Stimulated activated CD4-positive, alpha-beta T cell treated with anti-CD3 and anti-CD28 coated beads, Interleukin-12 subunit alpha, Interleukin-12 subunit beta, amount 100 ng/mL, for 24 hours (primary cell): ENCODE measurements at regions not wholly inside any gene's neighbourhood (a gene's known extent, or its start where the extent isn't known, plus 50 kb on each side); places are given as distances from the start of the nearest gene placed in this dataset.
"Not testable (repeated sequence)": the region's sequence is repeated elsewhere in the genome, so short reads cannot be mapped to it uniquely, and the experiment has no call there.

Experiments
- DNase-seq, 2 experiments: peaks; one replicate each; pipeline ENCODE4 v3.0.0-alpha.2; 2020; ENCODE audit warnings: low read depth in 2 of 2

DNA sequence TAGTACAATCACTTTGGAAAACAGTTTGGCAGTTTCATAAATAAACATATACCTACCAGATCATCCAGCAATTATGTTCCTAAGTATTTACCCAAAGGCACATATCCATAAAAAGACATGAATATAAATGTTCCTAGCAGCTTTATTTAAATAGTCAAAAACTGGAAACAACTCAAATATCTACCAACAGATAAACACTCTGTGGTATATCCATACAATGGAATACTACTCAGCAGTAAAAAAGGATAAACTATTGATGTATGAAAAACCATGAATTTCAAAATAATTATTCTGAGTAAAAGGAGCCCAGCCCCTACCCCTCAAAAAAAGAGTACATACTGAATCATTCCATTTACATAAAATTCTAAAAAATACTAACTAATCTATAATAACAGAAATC, 232.7 kb upstream of the SLC30A5 start:
- no peak for DNase-seq

DNA sequence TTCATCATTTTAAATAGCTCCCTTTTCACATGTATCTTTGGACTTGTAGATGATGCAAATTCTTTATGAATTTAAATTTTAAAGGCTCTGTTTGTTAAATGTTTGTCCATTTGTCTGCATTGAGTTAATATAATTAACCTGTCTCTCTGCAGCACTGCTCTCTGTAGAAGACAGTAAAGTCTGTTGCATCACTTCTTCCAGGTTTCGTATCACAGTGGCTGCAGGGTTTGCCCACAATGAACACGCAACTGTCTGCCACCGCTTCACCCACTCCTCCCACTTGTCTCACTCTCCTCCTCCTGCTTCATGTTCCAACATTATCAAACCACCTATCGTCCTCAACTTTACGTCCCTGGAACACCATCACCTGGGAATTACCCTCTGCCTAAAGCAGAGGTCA, 231.3 kb upstream of the SLC30A5 start:
- DNase-seq, result no peak

DNA sequence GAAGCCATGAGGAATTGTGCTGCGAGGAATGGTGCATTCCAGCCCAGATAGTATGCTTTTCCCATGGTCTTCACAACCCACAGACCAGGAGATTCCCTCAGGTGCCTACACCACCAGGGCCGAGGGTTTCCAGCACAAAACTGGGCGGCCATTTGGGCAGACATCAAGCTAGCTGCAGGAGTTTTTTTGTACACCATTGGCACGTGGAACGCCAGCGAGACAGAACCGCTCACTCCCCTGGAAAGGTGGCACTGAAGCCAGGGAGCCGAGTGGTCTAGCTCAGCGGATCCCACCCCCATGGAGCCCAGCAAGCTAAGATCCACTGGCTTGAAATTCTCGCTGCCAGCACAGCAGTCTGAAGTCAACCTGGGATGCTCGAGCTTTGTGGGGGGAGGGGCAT, 228.6 kb upstream of the SLC30A5 start:
- not testable (repeated sequence) for DNase-seq

DNA sequence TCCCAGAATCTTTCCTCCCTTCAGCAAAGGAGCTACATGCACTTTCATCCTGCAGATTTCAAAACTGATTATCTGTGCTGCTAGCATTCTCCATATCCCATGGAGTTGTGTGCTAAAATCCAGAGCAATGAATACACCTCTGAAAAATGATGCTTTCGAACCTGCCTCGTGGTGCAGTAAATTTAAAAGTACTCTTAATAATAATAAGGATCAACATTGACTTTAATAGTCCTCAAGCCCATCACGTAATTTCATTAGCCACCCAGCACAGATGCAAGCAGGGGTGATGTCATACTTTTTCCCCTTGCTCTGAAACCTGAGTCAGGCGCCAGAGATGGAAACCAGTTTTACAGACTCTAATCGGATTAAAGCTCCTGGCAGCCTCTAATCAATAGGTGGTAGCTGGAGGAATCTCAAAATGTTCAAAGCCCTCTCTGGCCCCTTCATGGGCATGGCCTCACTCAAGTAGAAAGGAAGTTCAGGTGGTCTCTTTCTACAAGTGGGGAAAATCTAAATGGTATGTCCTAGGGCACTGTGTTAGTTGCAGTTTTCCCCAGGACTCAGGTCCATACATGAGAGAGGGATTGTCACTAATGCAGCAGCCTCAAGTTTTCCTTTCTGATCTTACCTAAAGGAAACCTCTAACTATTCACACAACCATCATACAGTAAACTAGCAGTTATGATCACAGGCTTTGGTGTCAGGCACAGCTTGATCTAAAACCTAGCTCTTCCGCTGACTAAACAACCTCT, 221.6 kb upstream of the SLC30A5 start:
- DNase-seq, result no peak

DNA sequence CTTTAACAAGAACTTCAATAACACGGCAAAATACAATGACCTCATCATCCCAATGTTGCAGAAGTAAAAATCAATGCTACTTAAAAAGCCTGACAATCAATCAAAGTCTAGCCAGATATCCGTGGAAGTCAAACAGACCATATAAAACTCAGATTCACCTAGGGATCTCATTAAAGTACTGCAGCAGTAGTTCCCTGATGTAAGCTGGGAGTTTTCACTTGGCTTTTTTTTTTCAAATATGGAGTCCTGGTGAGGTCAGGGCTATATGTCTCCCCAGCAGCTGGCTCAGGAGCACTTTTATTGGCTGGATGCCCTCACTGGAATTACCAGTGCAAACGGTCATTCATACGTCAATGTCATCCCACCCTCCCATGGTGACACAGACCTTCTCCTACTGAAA, 220.6 kb upstream of the SLC30A5 start:
- DNase-seq, result no peak

DNA sequence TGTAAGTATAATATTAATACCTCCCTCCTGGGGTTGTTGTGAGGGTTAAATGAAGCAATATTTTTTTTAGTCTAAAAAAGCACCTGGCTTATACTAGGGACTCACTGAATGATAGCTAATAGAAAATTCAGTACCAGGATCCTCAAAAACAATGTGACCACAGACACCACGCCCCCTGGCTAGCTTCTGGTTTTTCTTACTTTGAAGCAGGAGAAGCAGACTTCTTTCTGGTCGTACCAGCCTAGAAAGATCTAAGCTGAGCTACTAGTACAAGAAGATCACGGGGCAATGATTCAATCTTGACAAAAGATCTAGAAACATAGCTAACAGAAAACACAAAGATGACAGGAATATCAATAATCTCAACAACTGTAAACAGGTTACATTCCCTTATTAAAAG, 218.5 kb upstream of the SLC30A5 start:
- DNase-seq, result no peak

DNA sequence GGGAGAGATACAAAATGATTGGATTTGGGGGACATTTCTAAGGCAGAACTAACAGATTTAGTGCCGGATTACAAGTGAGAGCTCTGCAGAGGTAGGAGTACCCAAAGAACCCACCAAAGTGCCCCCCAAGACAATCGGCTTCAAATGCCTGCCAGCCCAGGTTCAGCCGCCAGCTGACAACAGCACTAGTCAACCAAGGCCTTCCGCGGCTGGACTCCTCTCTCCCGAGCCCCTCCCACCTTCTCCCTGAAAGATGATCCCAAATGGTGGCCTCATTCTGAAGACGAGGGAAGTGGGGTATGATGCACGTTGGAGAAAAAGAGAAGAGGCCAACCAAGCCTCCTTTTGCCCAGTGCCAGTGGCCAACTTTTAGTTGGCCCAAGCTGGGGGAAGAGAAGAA, 210.4 kb upstream of the SLC30A5 start:
- DNase-seq, result no peak

DNA sequence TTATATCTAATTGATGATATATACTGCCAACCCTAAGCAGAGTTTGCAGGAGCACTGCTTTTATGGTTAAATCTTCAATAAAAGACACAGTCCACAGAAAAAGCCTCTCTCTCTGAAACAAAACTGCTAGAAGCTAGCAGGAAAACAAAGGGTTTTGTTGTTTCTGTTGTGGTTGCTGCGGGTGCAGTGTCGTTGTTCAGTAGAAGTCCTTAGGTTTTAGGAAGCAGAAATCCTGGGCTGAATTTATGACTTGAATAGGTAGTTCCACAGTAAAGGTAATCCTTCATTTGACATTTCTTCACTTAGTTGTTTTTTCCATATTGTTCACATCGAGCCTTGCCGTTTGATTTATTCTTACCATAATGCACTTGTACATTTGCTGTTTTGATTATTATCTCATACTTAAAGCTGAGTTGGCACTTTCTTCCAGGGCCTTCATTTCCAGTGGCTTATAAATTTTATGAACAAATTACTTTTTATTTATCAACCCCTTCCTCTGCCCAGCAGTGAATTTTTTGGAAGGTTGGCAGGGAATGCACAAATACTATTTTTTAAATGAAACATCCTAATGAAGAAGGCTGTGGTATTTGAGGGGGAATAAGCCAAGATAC, 209.6 kb upstream of the SLC30A5 start:
- no peak for DNase-seq

DNA sequence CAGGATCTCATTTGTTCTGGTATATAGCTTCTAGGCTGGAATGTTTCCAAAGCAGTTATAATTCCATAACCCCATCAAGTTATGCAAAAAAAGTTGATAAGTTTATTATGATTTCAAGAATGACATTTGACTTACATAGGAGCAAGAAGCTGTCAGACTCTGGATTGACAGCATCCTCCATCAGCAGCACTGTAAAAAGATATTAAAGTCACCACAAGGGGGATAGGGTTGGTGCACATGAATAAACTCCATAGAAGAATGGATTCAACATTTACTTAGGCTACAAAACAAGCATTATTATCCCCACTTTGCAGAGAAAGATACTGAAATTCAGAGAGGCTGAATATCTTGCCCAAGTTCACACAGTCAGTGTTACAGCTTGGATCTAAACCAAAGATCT, 208.9 kb upstream of the SLC30A5 start:
- no peak for DNase-seq

DNA sequence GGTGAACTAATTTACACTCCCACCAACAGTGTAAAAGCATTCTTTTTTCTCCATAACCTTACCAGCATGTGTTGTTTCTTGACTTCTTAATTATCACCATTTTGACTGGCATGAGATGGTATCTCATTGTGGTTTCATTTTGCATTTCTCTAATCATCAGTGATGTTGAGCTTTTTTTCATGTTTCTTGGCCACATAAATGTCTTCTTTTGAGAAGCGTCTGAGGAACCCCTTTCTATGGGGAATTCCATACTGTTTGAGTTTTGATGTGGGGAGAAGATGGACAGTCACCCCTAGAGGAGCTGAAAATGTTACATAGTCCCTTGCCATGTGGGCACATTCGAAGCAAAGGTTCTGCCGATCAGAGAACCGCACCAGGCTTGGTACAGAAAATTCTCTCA, 207.0 kb upstream of the SLC30A5 start:
- no peak for DNase-seq

DNA sequence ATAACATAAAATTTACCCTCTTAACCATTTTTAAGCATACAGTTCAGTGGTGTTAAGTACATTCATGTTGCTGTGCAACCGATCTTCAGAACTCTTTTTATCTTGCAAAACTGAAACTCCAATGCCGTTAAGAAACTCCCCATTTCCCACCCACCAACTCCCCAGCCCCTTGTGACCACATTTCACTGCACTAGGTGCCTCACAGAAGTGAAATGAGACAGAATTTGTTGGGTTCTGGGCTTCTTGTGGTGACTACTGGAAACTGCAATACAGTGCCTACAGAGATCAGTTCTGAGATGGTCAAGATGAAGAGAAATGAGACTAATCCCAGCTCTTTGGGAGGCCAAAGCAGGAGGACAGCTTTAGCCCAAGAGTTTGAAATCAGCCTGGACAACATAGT, 202.1 kb upstream of the SLC30A5 start:
- DNase-seq, result peak in 1 of 2 experiments; percentile 4

DNA sequence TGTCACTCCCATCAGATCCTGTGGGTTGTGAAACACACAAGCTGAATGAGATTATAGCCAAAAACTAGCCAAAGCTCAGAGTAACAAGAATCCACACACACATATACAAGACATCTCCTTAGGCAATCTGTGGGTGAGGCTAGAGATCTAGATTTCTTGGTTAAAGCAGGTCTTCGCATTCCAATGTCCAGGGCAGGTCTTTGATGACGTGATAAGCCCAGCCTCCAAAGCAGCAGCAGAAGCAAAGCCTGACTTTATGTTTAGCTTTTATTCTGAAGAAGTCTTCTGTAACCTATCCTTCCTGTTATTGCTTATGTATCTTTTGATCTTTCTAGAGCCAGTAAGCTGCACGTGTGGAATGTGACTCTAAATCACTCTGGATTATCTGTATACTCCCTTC, 199.1 kb upstream of the SLC30A5 start:
- no peak for DNase-seq

DNA sequence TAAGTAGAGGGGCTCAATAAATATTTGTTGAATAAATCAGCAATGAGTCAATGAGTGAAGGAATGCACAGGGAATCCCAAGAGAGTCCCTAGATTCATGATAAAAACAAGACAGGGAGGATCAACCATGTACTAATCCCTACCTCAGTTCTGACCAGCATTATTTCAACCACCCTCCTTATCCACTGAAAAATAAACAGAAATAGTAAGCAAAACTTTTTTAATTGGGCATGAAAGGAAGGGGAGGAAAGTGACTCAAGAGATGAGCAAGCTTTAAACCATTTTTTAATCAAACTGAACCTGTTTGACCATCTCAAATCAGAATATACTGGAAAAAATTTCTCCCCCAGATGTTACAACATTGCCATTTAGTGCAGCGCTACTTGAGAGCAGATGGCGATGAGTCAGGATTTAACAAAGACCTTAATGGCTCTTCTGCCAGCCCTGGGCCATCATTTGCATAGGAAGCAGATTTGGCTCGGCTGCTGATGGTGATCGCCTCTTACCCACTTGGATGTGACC, 194.8 kb upstream of the SLC30A5 start:
- DNase-seq, result no peak

DNA sequence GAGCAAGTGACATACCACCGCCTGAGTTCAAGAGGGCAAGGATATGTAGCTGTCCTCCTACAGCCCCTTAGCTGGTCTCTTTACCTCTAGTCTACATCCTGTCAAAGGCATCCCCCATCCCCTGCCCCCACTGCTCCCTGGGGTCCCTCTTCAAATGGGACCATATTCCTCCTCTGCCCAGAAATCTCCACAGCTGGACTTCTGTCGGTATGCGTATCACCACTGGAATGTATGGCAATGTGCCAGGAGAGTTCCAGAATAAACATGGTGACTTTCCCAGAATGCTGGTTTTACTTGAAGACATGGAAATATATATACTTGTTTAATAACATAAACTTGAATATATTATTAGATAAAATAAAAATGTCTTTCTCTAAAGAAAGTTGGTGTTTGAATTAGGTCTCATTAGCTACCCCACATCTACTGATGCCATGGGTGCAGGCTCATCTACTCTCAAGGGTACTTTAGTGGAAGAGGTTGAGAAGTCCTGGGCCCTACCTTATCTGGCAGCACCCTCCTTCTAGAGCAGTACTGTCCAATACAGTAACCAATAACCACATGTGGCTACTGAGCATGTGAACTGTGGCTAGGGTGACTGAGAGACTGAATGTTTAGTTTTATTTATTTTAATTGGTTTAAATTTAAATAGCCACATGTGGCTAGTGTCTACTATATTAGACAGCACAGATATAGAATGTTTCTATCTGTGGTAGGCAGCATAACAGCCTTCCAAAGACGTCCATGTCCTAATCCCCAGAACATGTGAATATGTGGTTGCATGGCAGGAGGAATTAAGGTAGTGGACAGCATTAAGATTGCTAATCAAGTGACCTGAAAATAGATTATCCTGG, 181.7 kb upstream of the SLC30A5 start:
- DNase-seq, result no peak

DNA sequence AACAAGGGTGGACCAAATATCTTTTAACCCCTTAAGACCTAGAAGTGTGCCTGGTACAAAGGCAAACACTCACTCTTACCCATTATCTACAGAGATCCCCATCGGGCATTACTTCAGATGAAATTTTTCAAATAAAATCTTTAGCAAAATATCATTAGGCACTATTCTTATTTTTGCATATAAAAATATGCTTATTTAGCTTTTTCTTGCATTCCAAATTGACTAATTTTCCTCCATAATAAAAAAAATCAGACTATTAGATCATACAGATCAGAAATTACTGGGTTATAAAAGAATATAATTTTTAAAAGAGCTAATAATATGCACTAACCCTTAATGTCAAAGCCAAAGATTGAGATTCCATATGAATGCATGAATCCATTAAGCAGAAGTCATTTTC, 178.7 kb upstream of the SLC30A5 start:
- no peak for DNase-seq

DNA sequence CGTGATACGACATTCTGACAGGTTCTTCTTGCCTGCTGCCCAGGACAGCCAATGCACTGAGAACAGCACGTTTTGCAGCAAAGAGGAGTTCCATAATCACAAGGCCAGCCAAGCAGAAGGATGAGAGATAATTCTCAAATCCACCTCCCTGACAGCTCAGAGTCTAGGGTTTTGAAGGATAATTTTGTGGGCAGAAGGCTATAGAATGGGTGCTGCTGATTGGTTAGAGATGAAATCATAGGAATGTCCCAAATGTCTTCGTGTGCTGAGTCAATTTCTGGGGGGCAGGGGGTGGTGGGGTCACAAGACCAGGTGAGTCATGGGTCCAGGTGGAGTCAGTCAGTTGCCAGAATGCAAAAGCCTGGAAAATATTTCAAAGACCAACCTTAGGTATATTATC, 175.5 kb upstream of the SLC30A5 start:
- no peak for DNase-seq

DNA sequence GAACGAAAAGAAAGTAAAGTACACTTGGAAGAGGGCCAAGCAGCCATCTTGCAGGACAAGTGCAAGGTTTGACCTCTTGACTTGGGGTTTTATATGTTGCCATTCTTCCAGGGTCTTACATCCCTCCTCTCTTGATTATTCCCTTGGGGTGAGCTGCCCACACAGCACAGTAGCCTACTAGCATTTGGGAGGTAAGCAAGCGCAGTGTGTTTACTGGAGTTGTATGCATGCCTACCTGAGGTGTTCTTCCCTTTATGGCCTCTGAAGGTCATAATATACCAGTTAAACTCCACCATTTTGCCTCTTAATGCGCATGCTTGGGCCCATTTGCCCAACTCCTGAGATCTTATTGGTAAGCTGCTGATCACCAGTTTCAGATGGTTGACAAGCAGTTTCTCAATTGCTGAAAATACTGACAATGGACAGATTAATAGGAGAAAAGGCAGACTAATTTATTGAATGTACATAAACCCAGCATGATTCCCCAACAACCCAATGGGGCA, 173.8 kb upstream of the SLC30A5 start:
- DNase-seq, result no peak

DNA sequence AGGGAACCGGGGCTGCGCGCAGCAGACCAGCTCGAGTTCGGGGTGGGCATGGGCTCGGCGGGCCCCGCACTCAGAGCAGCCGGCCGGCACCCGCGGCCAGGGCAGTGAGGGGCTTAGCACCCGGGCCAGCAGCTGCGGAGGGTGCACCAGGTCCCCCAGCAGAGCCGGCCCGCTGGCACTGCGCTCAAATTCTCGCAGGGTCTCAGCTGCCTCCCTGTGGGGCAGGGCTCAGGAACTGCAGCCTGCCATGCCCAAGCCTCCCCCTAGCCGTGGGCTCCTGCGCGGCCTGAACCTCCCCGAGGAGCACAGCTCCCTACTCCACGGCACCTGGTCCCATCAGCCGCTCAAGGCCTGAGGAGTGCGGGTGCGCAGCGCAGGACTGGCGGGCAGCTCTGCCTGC, 172.9 kb upstream of the SLC30A5 start:
- DNase-seq, result no peak

DNA sequence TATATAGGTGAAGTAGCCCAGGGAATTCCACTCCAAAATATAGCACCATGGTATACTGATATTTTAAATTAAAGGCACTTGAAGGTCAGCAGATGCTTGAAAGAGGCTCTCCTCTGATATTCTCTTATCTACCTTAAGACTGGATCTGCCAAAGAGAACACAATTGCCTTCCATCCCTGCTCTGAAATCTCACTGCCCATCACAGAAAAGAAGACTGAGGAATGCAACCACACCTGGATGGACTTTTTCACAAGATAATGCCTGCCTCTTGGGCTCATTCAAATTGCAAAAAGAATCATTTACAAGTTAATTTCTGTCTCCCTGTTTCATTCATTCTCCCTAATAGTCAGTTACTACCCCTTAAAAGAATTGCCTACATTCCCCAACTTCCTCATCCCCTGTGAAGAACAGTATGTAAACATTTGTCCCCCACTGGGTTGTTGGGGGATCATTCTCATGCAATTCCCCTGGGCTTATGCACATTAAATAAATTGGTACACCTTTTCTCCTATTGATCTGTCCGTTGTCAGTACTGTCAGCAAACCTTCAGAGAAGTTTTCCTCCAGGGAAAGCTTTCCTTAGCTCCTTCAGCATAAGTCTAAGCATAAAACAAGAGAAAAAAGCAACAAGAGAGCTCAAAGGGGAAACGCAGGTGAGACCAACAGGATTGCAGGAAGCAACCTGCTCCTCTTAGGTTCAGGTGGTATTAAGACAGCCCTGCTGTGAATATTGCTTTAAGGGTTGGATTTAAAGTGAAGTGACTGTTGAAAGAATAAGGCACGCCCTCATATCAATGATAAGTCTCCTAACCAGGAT, 171.4 kb upstream of the SLC30A5 start:
- DNase-seq, result no peak

DNA sequence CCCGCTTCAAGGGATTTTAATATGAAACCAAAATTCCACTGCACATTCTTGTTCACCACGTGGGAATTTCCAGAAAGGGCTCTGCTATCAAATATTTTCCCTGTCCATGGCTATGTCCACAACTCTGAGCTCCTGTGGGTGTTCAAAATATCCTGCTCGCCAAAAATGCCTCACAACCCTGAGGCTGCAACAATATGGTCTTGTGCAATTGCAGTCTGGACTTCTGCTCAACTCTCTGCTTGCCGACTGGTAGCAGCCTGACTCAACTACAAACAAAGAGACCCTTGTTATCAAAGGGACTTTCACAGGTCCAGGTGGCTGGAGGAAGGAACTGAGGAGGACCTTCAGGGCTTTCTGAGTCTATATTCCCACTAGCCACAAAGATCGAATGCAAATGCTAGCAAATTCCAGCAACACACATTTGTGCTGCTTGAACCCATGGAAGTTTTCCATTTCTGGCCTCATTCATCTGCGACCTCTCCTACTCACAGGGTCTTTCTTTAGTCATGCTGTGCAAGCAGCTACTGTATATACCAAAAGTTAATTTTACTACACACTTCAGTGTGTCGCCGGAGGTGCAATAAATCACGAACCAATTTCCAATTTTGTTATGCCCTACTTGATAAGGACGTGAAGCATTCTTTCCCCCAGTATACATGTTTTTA, 169.2 kb upstream of the SLC30A5 start:
- no peak for DNase-seq
